HG03354 (cell line): ENCODE measurements at regions not wholly inside any gene's neighbourhood (a gene's known extent, or its start where the extent isn't known, plus 50 kb on each side); places are given as distances from the start of the nearest gene placed in this dataset.

Source experiments
- ATAC-seq: cut with Tn5 transposase; IDR thresholded peaks from one replicate; pipeline ENCODE4 v1.9.1; 2021; ENCODE audit warnings: mild to moderate bottlenecking; ENCODE audit not compliant: unreplicated experiment, poor library complexity, severe bottlenecking

DNA sequence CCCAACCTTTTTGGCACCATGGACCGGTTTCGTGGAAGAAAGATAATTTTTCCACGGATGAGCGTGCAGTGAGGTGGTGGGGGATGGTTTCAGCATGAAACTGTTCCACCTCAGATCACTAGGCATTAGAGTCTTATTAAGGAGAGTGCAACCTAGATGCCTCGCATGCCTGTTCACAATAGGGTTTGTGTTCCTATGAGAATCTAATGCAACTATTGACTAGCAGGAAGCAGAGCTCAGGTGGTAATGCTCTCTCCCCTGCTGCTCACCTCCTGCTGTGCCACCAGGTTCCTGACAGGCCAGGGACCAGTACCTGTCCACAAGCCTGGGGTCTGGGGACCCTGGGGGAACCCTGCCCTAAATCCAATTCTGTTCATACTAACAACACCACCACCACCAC lies 377.8 kb downstream of the OLFM3 start:
- no peak for ATAC-seq

DNA sequence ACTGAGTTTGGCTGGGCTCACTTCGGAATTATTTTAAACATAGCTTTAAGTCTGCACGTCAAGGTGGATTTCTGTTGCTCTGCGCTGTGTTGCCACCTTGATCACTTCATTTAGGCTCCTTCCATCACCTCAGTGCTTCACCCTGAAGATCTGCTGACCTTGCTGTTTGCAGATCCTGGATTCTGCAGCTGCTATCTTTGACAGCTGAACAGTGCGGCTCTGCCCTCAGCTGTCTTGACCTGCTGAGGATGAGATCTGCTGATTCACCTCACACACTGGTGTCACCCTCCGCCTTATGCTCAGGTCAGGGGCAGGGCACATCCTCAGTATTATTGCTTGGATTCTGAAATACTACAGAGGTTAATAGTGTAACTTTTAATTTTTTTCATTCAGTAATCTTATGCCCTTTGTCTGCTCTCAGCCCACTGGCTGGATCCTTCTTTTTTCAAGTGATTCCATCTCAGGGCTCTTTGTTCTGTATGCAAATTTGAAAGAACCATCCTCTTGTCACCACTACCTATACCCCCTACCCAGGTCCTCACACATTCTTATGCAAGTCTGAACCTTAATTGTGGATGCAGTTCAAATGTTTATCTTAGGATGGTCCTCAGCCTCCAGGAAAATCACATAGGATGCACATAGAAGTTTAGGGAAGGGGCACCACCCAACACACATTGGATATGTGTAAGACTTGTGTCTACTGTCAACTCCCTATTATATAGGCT lies 364.0 kb downstream of the OLFM3 start:
- ATAC-seq: no peak

DNA sequence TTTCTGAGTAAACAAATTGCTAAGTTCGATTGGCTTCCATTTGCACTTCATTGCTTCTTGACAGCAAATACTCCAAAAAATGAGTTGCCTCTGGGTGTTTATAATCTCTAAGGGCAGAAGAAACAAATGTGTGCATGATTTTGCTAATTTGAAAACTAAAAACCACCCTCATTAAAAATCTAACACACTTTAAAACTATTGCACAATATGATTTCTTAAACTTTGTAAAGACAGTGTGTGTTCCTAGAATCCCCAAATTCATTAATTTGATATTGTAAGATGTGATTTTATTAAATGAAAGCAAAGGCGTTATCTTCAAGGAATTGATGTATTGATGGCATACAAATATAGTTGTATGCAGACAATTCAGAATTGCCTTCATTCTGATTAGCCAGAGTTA lies 350.9 kb downstream of the OLFM3 start:
- ATAC-seq: no peak

DNA sequence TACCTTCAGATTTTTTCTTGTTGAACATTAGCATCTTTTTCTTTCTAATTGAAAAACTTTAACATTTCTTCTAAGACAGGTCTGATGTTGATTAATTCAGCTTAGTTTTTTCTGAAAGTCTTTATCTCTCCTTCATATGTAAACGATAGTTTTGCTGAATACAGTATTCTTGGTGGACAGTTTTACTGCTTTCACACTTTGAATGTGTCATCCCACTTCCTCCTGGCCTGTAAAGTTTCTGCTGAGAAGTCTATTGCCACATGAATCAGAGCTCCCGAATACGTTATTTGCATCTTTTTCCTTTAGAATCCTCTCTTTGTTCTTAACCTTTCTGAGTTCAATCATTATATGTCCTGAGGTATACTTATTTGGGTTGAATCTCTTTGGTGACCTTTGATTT lies 344.2 kb downstream of the OLFM3 start:
- ATAC-seq: no peak

DNA sequence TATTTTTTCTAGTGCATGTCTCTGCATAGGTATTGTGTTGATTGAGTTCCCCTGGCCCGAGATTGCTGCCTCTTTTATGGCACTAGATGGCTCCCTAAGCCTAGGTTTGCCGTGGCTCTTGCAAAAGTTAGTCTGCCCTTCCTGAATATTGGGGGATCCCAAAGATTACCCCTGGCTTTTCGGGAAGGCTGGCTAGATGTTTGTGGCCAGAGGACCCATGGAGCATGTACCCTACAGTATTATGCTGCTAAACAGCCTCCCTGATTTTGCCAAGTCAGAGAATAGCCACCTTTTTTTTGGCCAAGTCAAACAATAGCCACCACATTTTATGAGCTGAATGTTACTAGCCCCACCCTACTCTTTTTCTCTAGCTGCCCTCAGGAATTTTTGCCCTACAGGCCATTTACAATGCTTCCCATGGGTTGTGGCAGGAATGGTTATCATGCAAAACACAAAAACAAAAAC lies 343.2 kb downstream of the OLFM3 start:
- ATAC-seq: no peak

DNA sequence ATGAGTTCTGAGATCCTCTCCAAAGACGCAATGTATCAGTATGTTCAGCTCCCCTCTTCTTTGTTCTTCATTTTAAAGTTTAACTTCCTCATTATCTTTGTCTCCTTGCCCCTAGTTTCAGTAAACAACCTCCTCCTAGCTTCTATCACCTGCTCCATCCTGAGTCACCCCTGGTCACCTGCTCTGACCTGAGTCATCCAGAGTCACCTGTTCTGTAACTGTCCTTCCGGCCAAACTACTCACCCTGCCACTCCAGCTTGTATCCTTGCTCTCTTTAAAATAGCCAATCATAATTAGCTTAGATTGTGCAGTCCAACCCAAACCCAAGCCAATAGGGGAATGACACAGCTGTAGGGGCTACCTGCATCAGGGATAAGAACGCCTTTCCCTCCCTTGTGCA lies 332.0 kb downstream of the OLFM3 start:
- ATAC-seq: no peak

DNA sequence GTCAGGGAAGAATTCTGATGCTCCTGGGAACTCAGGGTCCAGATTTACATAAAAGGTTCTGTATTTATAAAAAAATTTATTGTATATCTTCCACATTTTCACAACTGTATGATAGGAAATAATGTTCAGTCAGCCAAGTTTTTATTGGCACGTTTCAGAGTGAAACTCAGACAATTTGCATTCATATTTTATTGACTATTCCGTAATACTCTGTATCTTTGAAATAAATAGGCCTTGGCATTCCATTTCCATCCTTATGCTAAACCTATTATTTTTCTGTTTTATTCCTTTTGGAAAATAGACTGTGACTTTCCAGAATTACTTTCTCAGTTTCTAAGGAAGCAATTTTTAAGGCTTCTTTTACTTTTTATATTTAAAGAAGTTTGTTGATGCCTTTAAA lies 329.0 kb downstream of the OLFM3 start:
- ATAC-seq: no peak

DNA sequence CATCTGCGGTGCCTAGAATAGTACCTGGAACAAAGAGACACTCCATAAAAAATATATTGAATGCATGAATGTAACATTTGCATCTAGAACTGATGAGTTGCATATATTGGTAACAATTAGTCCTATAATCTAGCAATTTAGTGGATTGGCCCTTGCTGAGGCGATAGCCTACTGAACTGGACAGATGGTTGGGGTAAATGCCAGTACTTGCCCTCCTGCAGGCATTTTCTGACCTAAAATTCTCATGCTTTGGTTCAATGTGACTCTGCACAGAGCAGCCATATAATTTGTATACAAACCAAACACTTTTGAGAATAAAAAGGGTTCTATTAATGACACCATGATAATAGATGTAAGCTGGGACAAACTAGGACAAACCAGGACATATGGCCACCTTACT lies 313.6 kb downstream of the OLFM3 start:
- no peak for ATAC-seq

DNA sequence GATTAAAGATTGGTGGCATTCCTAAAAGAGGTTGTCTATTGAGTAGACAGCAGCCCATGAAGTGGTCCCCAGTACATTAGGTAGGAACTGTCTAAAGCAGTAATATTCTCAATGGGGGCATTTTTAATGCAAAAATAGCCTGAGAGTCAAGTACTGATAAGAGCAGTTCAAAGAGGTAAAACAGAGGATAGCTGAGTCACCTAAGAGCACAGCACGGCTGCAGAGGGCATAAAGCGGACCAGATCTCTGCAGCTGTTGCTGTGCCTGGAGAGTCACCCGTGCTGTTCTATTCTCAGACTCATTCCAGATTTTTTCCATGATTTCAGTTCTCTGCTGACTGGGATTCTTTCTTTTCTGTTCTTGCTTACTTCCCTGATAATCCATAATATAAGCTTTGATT lies 313.2 kb downstream of the OLFM3 start:
- ATAC-seq: no peak

DNA sequence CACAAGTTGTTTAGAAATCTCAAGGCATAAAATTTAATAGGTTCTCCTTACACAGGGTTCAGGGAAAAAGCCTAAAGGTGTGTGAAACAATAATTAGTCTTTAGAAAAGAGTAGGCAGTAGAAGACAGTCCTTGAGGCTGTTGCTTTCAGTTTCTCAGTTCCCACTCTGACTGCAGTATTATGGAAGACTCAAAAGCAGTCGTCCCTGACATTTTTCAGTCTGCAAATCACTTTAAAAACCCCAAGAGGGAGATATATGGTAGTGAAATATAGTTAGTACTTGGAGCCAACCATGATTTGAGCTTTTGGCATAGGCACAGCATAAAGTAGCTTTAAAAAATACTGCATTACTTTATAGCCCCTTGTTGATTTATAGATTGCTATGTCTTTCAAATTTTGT lies 299.7 kb downstream of the OLFM3 start:
- no peak for ATAC-seq

DNA sequence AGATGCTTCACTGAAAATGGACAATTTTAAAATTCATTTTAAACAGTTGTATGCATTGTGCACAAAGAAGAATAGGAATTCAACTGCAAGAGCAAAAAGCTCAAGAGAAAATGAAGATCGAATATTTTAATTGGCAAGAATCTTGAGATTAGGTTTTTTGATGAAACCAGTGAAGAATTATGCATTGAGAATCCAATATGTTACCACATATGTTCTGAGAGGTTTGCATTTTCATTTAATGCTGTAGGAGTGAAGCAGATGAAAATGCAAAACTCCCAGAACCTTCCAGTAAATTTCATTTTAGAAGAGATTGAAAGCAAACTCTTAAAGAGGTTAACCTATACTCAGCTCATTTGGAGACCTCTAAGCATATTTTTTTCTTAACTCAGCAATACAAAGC lies 298.0 kb downstream of the OLFM3 start:
- ATAC-seq: no peak

DNA sequence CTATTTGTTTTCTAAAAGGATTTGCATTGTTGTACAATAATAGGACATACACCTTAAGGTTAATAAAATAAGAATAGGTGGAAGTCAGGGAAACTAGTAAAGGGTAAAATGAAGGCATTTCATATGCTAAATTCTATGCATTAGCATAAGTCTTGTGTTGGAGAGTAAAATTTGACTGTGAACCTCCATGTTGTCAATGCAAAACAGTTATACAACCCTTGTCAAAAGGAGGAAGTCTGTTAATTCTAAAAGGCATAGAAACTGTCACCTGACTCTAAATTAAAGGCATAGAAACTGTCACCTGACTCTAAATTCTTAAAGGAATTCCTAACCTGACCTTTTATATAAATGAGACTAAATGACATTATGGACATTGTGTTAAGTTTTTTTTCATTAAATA lies 291.8 kb downstream of the OLFM3 start:
- no peak for ATAC-seq

DNA sequence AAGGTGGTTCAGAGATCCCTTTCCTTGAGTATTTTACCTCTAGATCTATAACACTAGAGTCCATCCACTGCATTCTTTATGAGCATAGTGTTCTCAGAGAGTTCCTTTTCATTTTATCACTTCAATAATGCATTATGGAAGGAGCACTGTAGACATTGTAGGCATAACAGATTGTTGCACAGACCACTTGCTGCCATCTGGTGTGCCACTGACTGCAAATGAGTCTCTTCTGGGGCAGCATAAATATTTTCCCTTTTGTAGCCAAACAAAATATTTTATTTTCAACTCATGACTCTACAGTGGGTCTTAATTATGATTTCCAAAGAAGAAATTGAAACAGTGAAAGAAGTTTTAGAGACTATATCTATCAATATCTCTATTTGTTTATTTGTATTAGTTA lies 290.4 kb downstream of the OLFM3 start:
- no peak for ATAC-seq

DNA sequence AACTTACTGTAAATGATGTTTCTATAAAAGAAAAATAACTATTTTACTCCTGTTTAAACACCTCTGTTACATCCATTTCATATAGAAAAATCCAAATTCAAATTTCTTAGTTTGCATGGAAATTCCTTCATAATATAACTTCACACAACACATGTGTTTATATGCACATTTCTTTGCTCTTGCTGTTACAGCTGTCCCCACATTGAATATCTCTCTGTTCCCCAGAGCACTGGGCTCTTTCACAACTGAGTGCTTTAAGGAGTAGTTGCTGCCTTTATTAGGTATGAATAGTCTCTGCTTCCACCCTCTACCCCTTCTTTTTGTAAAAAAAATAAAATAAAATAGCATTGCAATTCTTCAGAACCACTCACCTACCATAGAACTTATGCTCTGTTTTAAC lies 287.0 kb downstream of the OLFM3 start:
- ATAC-seq: no peak

DNA sequence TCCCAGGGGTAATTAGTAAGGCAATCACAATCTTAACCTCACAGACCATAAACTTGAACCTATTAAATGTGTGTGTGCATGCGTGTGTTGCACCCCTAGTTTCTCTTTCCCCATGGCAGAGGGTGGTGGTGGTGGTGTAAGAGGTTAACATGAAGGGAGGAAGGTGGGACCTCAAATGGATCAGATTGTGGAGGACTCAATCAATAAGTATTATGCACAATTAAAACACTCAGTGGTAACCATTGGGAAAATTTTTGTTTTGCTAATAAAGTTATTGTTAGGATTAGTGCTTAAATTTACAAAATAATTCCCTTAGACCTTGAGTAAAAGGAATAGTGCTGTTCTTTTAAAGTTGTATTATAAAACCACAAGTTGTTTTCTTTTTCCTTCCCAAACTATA lies 283.0 kb downstream of the OLFM3 start:
- ATAC-seq: no peak

DNA sequence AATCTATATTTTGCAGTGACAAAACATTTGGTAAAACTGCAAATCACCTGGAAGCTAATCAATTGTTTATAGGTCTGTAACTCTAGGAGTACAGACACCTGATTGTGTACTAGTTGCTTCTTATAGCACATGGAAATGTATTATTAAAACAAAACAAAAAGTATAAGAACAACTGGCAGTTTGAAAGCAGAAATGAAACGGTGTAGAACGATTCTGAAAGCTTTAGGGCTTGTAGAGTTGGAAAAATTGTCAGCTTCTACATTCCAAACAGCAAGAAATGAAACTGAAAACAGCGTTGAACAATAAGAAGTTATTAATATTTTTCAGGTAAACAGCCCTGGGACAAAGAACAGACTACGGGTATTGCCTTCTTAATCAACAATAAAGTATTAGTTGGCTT lies 273.3 kb downstream of the OLFM3 start:
- ATAC-seq: no peak

DNA sequence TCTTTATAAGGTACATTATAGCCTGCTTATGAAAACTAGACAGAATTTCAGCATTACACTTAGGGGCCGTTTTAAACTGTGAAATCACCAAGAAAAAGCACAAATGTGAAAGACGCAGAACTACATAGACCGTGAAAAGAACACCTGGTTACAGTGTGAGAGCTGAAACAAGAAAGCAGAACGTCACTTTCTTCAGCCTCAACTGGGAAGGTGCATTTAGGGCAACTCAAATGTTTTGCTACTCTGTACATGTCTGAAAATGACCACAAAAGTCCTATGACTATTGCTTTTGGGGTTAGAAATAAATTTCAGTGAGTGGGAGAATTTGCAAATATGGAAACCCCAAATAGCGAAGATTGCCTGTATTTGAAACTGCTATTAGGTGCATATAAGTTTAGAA lies 268.7 kb downstream of the OLFM3 start:
- ATAC-seq: peak; percentile 46

DNA sequence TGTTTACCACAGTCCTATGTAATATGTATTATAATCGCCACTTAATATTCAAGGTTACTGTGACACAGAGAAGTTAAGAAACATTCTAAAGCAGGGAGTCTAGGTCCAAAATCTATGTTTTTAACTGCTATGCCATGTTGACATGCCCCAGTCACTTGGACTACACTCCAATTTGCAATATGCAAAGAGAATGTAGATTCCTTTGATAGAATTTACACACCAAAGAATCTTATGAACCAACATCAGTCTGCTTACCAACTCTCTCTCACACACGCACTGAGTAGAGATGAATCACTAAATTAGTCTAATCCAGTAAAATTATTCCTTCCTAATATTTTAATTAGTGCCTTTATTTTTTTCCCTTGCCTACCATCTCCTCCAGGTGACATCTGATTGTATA lies 266.2 kb downstream of the OLFM3 start:
- no peak for ATAC-seq

DNA sequence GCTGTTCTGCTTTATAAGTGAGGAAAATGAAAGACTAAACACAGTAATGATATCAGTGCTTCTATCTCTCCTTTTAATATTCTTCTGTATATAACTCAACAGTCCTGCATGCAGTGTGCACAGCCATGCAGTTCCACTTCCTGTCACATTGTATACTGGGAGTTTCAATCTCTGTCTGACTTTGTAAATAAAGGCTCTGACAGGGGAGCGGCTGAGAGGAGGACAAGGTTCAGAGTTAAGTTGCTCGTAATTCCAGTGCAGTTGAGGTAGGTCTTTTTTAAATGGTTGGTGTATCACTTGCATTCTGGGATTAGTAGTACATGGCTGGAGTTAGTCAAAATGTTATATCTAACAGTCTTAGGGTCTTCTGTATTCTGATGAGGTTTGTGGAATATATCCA lies 264.5 kb downstream of the OLFM3 start:
- no peak for ATAC-seq

DNA sequence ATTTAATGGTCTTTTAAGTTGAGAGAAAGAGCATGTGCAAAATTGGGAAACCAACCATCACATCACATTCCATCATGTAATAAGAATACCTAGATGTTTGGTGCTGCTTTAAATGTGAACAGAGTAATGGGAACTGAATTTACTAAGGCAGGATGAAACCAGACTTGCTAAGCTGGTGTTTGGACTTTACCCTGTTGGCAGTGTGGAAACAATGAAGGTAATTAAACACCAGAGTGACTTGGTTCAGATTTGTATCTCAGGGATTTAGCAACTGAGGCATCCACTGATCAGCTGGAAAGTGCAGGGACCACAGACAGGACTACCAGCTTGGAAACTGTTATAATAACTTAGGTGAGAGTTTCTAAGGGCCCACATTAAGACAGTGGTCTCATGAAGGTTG lies 263.4 kb downstream of the OLFM3 start:
- no peak for ATAC-seq

DNA sequence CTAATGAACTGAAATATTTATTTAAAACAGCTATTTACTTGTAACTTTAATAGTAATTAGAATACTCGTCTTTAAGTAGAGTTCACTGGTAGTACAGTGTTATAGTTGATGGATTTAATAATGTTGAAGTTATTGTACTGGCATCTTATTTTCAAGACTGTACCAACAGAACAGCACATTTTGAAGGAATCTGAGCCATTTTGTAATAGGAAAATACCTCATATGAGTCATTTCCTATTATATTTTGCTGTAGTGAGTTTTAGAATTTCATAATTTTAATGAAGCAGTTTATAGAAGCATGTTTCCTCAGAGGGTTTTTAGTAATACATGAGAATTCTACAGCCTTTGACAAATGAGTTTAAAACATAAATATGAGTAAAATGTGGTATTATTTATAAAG lies 258.3 kb downstream of the OLFM3 start:
- no peak for ATAC-seq

DNA sequence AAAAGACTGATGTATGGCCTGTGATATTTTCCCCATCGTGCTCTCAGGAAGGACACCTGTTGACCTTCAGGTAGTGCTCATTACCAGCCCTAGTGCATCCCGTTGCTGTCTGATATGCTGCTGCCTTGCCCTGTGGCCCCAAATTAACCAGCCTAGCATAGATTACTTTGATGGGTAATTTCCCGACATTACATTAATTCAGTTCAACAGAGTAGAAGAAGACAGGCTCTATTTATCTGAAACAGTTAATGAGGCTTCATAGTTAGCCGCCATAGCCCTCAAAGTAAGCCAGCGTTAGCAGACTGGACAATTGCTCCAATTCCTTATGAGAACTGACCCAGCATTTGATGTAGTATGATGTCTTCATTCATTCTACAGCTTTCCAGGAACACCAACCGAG lies 257.6 kb downstream of the OLFM3 start:
- no peak for ATAC-seq
